HL-60 (cell line): ENCODE measurements at regions not wholly inside any gene's neighbourhood (a gene's known extent, or its start where the extent isn't known, plus 50 kb on each side); places are given as distances from the start of the nearest gene placed in this dataset.

ENCODE experiments used
- DNase-seq, 2 experiments: peaks; one replicate each; pipeline ENCODE4 v3.0.0-alpha.2; 2010 to 2020; ENCODE audit warnings: low read depth in 1 of 2, low spot score in 1 of 2
- H3K27ac ChIP-seq: fragments of 250-450 bp; sonication (Bioruptor Pico); replicated peaks from 2 replicates; pipeline ENCODE4 v1.5.1; 2020; ENCODE audit warnings: mild to moderate bottlenecking, moderate library complexity
- H3K27me3 ChIP-seq: fragments of 250-450 bp; sonication (Bioruptor Pico); 2 replicates; pipeline ENCODE4 v1.5.1; 2021; ENCODE audit warnings: mild to moderate bottlenecking, moderate library complexity; ENCODE audit not compliant: insufficient read depth, poor library complexity, severe bottlenecking
- H3K4me3 ChIP-seq: replicated peaks from 2 replicates; pipeline ENCODE4 v1.5.1; 2011; ENCODE audit warnings: mild to moderate bottlenecking, control low read depth, low read length; ENCODE audit not compliant: insufficient read depth
- CTCF ChIP-seq: IDR thresholded peaks from one replicate; pipeline ENCODE4 v1.5.1; 2011; ENCODE audit warnings: low read length, control low read depth, inconsistent platforms; ENCODE audit not compliant: insufficient read depth
- GABPA ChIP-seq: IDR thresholded peaks from 2 replicates; pipeline ENCODE4 v1.6.1; 2012; ENCODE audit warnings: low read depth
- POLR2AphosphoS5 ChIP-seq: IDR thresholded peaks from 2 replicates; pipeline ENCODE4 v1.6.1; 2012; ENCODE audit warnings: low read depth
- REST ChIP-seq: IDR thresholded peaks from 2 replicates; pipeline ENCODE4 v1.6.1; 2012; ENCODE audit warnings: low read depth; ENCODE audit not compliant: insufficient replicate concordance
- SPI1 ChIP-seq: IDR thresholded peaks from 2 replicates; pipeline ENCODE4 v1.6.1; 2012; ENCODE audit warnings: low read depth, mild to moderate bottlenecking, borderline replicate concordance

GRCh38 chr13:73513751-73514150, 454.9 kb downstream of the KLF5 start:
- Histone ChIP-seq H3K27me3 (no peaks in the 10 kb centered on the region), H3K27ac (no peak overlapping the region), H3K4me3 (no peak overlapping the region)
- no peak for DNase-seq
- TF ChIP-seq SPI1 = no peak
- no peak for TF ChIP-seq REST
- TF ChIP-seq CTCF = no peak
- TF ChIP-seq POLR2AphosphoS5 = no peak
- no peak for TF ChIP-seq GABPA

GRCh38 chr13:73508841-73509240, 450.0 kb downstream of the KLF5 start:
- no peak overlapping the region for H3K27ac ChIP-seq
- H3K27me3 ChIP-seq = no peaks in the 10 kb centered on the region
- TF ChIP-seq GABPA (no peak), SPI1 (no peak), CTCF (no peak), REST (no peak), POLR2AphosphoS5 (no peak)
- no peak overlapping the region for H3K4me3 ChIP-seq
- no peak for DNase-seq

GRCh38 chr13:73505376-73505890, 446.6 kb downstream of the KLF5 start:
- no peaks in the 10 kb centered on the region for H3K27me3 ChIP-seq
- H3K27ac ChIP-seq = no peak overlapping the region
- DNase-seq = no peak
- TF ChIP-seq POLR2AphosphoS5 (no peak), CTCF (no peak), GABPA (no peak), SPI1 (no peak), REST (no peak)
- H3K4me3 ChIP-seq = no peak overlapping the region
